ENCODE measurements at regions not wholly inside any gene's neighbourhood (a gene's known extent, or its start where the extent isn't known, plus 50 kb on each side); places are given as distances from the start of the nearest gene placed in this dataset.

- CTCF ChIA-PET (ENCODE audit: low intra/inter-chr PET ratio), result interaction anchor here (0.7 kb wide), 1 partner anchor 244 kb away, joined by 3 read pairs; no protein-coding TSS in a partner anchor
- no peaks in the 10 kb centered on the region for H3K79me2 ChIP-seq (ENCODE audit: control insufficient read depth, insufficient read depth, low read length)
- TF ChIP-seq TCFL5 (CRISPR knock-in tag; conservative IDR thresholded peaks at IDR 0.05) (no peak), HMG20A (CRISPR knock-in tag; conservative IDR thresholded peaks at IDR 0.05) (no peak), EP400 (IDR thresholded peaks at IDR 0.05) (no peak), ZNF644 (tag; IDR thresholded peaks at IDR 0.05; ENCODE audit: low read depth) (no peak), HOXB6 (CRISPR knock-in tag; IDR thresholded peaks at IDR 0.05; ENCODE audit: borderline replicate concordance) (no peak), ZNF24 (IDR thresholded peaks at IDR 0.05) (no peak), ZNF124 (CRISPR knock-in tag; IDR thresholded peaks at IDR 0.05) (no peak), NELFE (IDR thresholded peaks at IDR 0.05; ENCODE audit: insufficient read depth, insufficient read length) (no peak), ZNF3 (CRISPR knock-in tag; IDR thresholded peaks at IDR 0.05) (no peak)
- TF ChIP-seq, protein P1, sequence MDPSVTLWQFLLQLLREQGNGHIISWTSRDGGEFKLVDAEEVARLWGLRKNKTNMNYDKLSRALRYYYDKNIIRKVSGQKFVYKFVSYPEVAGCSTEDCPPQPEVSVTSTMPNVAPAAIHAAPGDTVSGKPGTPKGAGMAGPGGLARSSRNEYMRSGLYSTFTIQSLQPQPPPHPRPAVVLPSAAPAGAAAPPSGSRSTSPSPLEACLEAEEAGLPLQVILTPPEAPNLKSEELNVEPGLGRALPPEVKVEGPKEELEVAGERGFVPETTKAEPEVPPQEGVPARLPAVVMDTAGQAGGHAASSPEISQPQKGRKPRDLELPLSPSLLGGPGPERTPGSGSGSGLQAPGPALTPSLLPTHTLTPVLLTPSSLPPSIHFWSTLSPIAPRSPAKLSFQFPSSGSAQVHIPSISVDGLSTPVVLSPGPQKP (CRISPR knock-in tag; IDR thresholded peaks at IDR 0.05), result no peak
- H3K4me1 ChIP-seq (replicated peaks in 1 of 2; ENCODE audit: control insufficient read depth in 2 of 2, insufficient read depth in 2 of 2, low read length in 2 of 2), result no peaks in the 10 kb centered on the region
- intact Hi-C loops (cut with micrococcal nuclease), result no loop called here
- H3K4me2 ChIP-seq (ENCODE audit: insufficient read depth, low read length), result no peak overlapping the region
- POLR2A ChIA-PET, result no interaction called here
- no TSS peak for BruUV-seq (replicated peaks)
- WGBS (ENCODE audit: insufficient coverage, low coverage, missing lambda C conversion rate), result 0% methylated on average over 18 of the region's 22 CpGs
- no peaks in the 10 kb centered on the region for H3K27me3 ChIP-seq (ENCODE audit: control insufficient read depth in 2 of 2, insufficient read depth in 2 of 2, low read length in 2 of 2)
- no peaks in the 10 kb centered on the region for H4K20me1 ChIP-seq (replicated peaks; ENCODE audit: control insufficient read depth, insufficient read depth, low read length)
- FAIRE-seq, result no peak
- no peak overlapping the region for H3K27ac ChIP-seq (ENCODE audit: extremely low read depth, low read depth, low read length)
- no peak overlapping the region for H2AFZ ChIP-seq (ENCODE audit: low read depth, low read length)
- H3K4me3 ChIP-seq, result no peak overlapping the region
- H3K36me3 ChIP-seq (ENCODE audit: control insufficient read depth, insufficient read depth, low read length), result no peaks in the 10 kb centered on the region
- H3K9me3 ChIP-seq (replicated peaks; ENCODE audit: control insufficient read depth, insufficient read depth, low read depth, low read length), result peaks cover 3% of the 10 kb centered on the region; the same call in 1 of the 2 replicates
- ATAC-seq, result no peak
- no peaks in the 10 kb centered on the region for H3K9me1 ChIP-seq (ENCODE audit: control insufficient read depth, insufficient read depth, low read length)
- DNase-seq (ENCODE audit: extremely low read depth in 1 of 4, low spot score in 3 of 4), result no peak
- in situ Hi-C loops (cut with MboI), result no loop called here
- H3K9ac ChIP-seq (ENCODE audit: insufficient read depth in 1 of 2, low read depth in 2 of 2, low read length in 2 of 2), result no peak overlapping the region
Observed at GRCh38 chr1:239255628-239256160, 130.7 kb upstream of the CHRM3 start.

All from K562 (cell line).